Activated T-cell treated with anti-CD3 and anti-CD28 coated beads, Interleukin-2, amount 50 U/mL, for 24 hours (primary cell): ENCODE measurements at regions not wholly inside any gene's neighbourhood (a gene's known extent, or its start where the extent isn't known, plus 50 kb on each side); places are given as distances from the start of the nearest gene placed in this dataset.

Experiments
- DNase-seq: peaks from one replicate; pipeline ENCODE4 v3.0.0-alpha.2; 2020
- H3K27ac Mint-ChIP-seq: 2 replicates; pipeline ENCODE4 v1.8.0; 2020; ENCODE audit warnings: mild to moderate bottlenecking, mixed read lengths
- H3K27me3 Mint-ChIP-seq: 2 replicates; pipeline ENCODE4 v1.8.0; 2020; ENCODE audit warnings: mixed read lengths
- H3K36me3 Mint-ChIP-seq: 2 replicates; pipeline ENCODE4 v1.8.0; 2020; ENCODE audit warnings: low read depth, mixed read lengths
- H3K4me1 Mint-ChIP-seq: 2 replicates; pipeline ENCODE4 v1.8.0; 2020; ENCODE audit warnings: low read depth, mixed read lengths
- H3K4me3 Mint-ChIP-seq: 2 replicates; pipeline ENCODE4 v1.8.0; 2020; ENCODE audit warnings: mild to moderate bottlenecking, moderate library complexity, mixed read lengths
- H3K9me3 Mint-ChIP-seq: 2 replicates; pipeline ENCODE4 v1.8.0; 2020; ENCODE audit warnings: mixed read lengths

- Mint-ChIP-seq H3K36me3 (no peaks in the 10 kb centered on the region), H3K4me1 (no peaks in the 10 kb centered on the region), H3K27me3 (no peaks in the 10 kb centered on the region), H3K4me3 (no peak overlapping the region), H3K9me3 (peaks cover 6% of the 10 kb centered on the region), H3K27ac (no peak overlapping the region)
- no peak for DNase-seq
These were observed 2060.5 kb downstream of the MAT2B start for GRCh38 chr5:165565911-165566310.

- H3K4me1 Mint-ChIP-seq, result no peaks in the 10 kb centered on the region
- H3K36me3 Mint-ChIP-seq, result no peaks in the 10 kb centered on the region
- H3K4me3 Mint-ChIP-seq, result no peak overlapping the region
- DNase-seq, result no peak
- H3K9me3 Mint-ChIP-seq, result peaks cover 21% of the 10 kb centered on the region
- no peak overlapping the region for H3K27ac Mint-ChIP-seq
- H3K27me3 Mint-ChIP-seq, result no peaks in the 10 kb centered on the region
These were observed 2064.1 kb downstream of the MAT2B start for GRCh38 chr5:165569551-165569950.

GRCh38 chr5:165573445-165573844 lies 2068.0 kb downstream of the MAT2B start:
- no peak for DNase-seq
- H3K27ac Mint-ChIP-seq, result no peak overlapping the region
- H3K4me1 Mint-ChIP-seq, result no peaks in the 10 kb centered on the region
- H3K9me3 Mint-ChIP-seq, result peaks cover 27% of the 10 kb centered on the region
- no peak overlapping the region for H3K4me3 Mint-ChIP-seq
- no peaks in the 10 kb centered on the region for H3K36me3 Mint-ChIP-seq
- no peaks in the 10 kb centered on the region for H3K27me3 Mint-ChIP-seq

- Mint-ChIP-seq H3K36me3 (no peaks in the 10 kb centered on the region), H3K27ac (no peak overlapping the region), H3K27me3 (no peaks in the 10 kb centered on the region), H3K9me3 (peaks cover 24% of the 10 kb centered on the region), H3K4me3 (no peak overlapping the region), H3K4me1 (no peaks in the 10 kb centered on the region)
- no peak for DNase-seq
These were observed 2068.7 kb downstream of the MAT2B start for GRCh38 chr5:165574100-165574499.

- peaks cover 22% of the 10 kb centered on the region for H3K9me3 Mint-ChIP-seq
- no peak overlapping the region for H3K27ac Mint-ChIP-seq
- DNase-seq, result no peak
- H3K4me1 Mint-ChIP-seq, result no peaks in the 10 kb centered on the region
- no peak overlapping the region for H3K4me3 Mint-ChIP-seq
- no peaks in the 10 kb centered on the region for H3K27me3 Mint-ChIP-seq
- no peaks in the 10 kb centered on the region for H3K36me3 Mint-ChIP-seq
These were observed 2071.4 kb downstream of the MAT2B start for GRCh38 chr5:165576678-165577275.

GRCh38 chr5:165579911-165580310 lies 2074.5 kb downstream of the MAT2B start:
- H3K27me3 Mint-ChIP-seq, result no peaks in the 10 kb centered on the region
- H3K9me3 Mint-ChIP-seq, result peaks cover 10% of the 10 kb centered on the region
- no peaks in the 10 kb centered on the region for H3K36me3 Mint-ChIP-seq
- no peak overlapping the region for H3K4me3 Mint-ChIP-seq
- H3K27ac Mint-ChIP-seq, result no peak overlapping the region
- DNase-seq, result no peak
- no peaks in the 10 kb centered on the region for H3K4me1 Mint-ChIP-seq

GRCh38 chr5:165594693-165595092 lies 2089.3 kb downstream of the MAT2B start:
- Mint-ChIP-seq H3K36me3 (no peaks in the 10 kb centered on the region), H3K27ac (no peak overlapping the region), H3K4me3 (no peak overlapping the region), H3K9me3 (peaks cover 12% of the 10 kb centered on the region), H3K27me3 (no peaks in the 10 kb centered on the region), H3K4me1 (no peaks in the 10 kb centered on the region)
- no peak for DNase-seq

- H3K36me3 Mint-ChIP-seq, result no peaks in the 10 kb centered on the region
- no peak overlapping the region for H3K27ac Mint-ChIP-seq
- H3K27me3 Mint-ChIP-seq, result no peaks in the 10 kb centered on the region
- no peaks in the 10 kb centered on the region for H3K4me1 Mint-ChIP-seq
- no peak overlapping the region for H3K4me3 Mint-ChIP-seq
- peaks cover 8% of the 10 kb centered on the region for H3K9me3 Mint-ChIP-seq
- DNase-seq, result no peak
These were observed 2097.1 kb downstream of the MAT2B start for GRCh38 chr5:165602529-165602928.

GRCh38 chr5:165607026-165607425 lies 2101.6 kb downstream of the MAT2B start:
- H3K4me1 Mint-ChIP-seq, result no peaks in the 10 kb centered on the region
- H3K27ac Mint-ChIP-seq, result no peak overlapping the region
- no peak for DNase-seq
- peaks cover 8% of the 10 kb centered on the region for H3K9me3 Mint-ChIP-seq
- H3K27me3 Mint-ChIP-seq, result no peaks in the 10 kb centered on the region
- H3K36me3 Mint-ChIP-seq, result no peaks in the 10 kb centered on the region
- no peak overlapping the region for H3K4me3 Mint-ChIP-seq

- Mint-ChIP-seq H3K27ac (no peak overlapping the region), H3K9me3 (peaks cover 5% of the 10 kb centered on the region), H3K27me3 (no peaks in the 10 kb centered on the region), H3K36me3 (no peaks in the 10 kb centered on the region), H3K4me1 (no peaks in the 10 kb centered on the region), H3K4me3 (no peak overlapping the region)
- DNase-seq, result no peak
These were observed 2104.5 kb downstream of the MAT2B start for GRCh38 chr5:165609871-165610270.

- Mint-ChIP-seq H3K9me3 (peaks cover 12% of the 10 kb centered on the region), H3K4me3 (no peak overlapping the region), H3K36me3 (no peaks in the 10 kb centered on the region), H3K27me3 (no peaks in the 10 kb centered on the region), H3K27ac (no peak overlapping the region), H3K4me1 (no peaks in the 10 kb centered on the region)
- no peak for DNase-seq
These were observed 2111.3 kb downstream of the MAT2B start for GRCh38 chr5:165616490-165617405.

GRCh38 chr5:165617491-165617890 lies 2112.1 kb downstream of the MAT2B start:
- H3K27me3 Mint-ChIP-seq, result no peaks in the 10 kb centered on the region
- no peak for DNase-seq
- H3K9me3 Mint-ChIP-seq, result peaks cover 12% of the 10 kb centered on the region
- no peak overlapping the region for H3K4me3 Mint-ChIP-seq
- no peaks in the 10 kb centered on the region for H3K36me3 Mint-ChIP-seq
- no peak overlapping the region for H3K27ac Mint-ChIP-seq
- no peaks in the 10 kb centered on the region for H3K4me1 Mint-ChIP-seq

GRCh38 chr5:165620394-165620793 lies 2115.0 kb downstream of the MAT2B start:
- H3K9me3 Mint-ChIP-seq, result peaks cover 5% of the 10 kb centered on the region
- no peaks in the 10 kb centered on the region for H3K27me3 Mint-ChIP-seq
- no peak overlapping the region for H3K27ac Mint-ChIP-seq
- H3K36me3 Mint-ChIP-seq, result no peaks in the 10 kb centered on the region
- DNase-seq, result no peak
- H3K4me1 Mint-ChIP-seq, result no peaks in the 10 kb centered on the region
- H3K4me3 Mint-ChIP-seq, result no peak overlapping the region

GRCh38 chr5:165622864-165623536 lies 2117.6 kb downstream of the MAT2B start:
- H3K27me3 Mint-ChIP-seq, result no peaks in the 10 kb centered on the region
- DNase-seq, result no peak
- no peak overlapping the region for H3K4me3 Mint-ChIP-seq
- no peaks in the 10 kb centered on the region for H3K4me1 Mint-ChIP-seq
- H3K9me3 Mint-ChIP-seq, result peaks cover 5% of the 10 kb centered on the region
- no peak overlapping the region for H3K27ac Mint-ChIP-seq
- H3K36me3 Mint-ChIP-seq, result no peaks in the 10 kb centered on the region
